GM23338 (cell line): ENCODE measurements at regions not wholly inside any gene's neighbourhood (a gene's known extent, or its start where the extent isn't known, plus 50 kb on each side); places are given as distances from the start of the nearest gene placed in this dataset.
"Not testable (repeated sequence)": the region's sequence is repeated elsewhere in the genome, so short reads cannot be mapped to it uniquely, and the experiment has no call there.

ENCODE experiments used
- ATAC-seq: fragments of 200-7000 bp; cut with Tn5 transposase; 3 replicates; pipeline ENCODE4 v1.9.1; 2020
- DNase-seq: peaks from one replicate; pipeline ENCODE4 v3.0.0-alpha.2; 2015; ENCODE audit warnings: low spot score
- H2AFZ ChIP-seq: fragments of 200-600 bp; sonication (generic); 2 replicates; pipeline ENCODE4 v1.8.0; 2016; ENCODE audit warnings: antibody characterized with exemption, mild to moderate bottlenecking, moderate library complexity
- H3F3A ChIP-seq: fragments of 200-600 bp; sonication (generic); replicated peaks from 2 replicates; pipeline ENCODE4 v1.8.0; 2017; ENCODE audit warnings: antibody characterized with exemption, mixed run types, low read depth
- H3K27ac ChIP-seq: fragments of 200-600 bp; sonication (generic); 2 replicates; pipeline ENCODE4 v1.6.1; 2016; ENCODE audit warnings: low read depth
- H3K27me3 ChIP-seq: fragments of 200-600 bp; sonication (generic); 2 replicates; pipeline ENCODE4 v1.8.0; 2016; ENCODE audit warnings: mild to moderate bottlenecking, mixed run types, moderate library complexity; ENCODE audit not compliant: insufficient read depth
- H3K36me3 ChIP-seq: fragments of 200-600 bp; sonication (generic); 2 replicates; pipeline ENCODE4 v1.8.0; 2016; ENCODE audit warnings: mild to moderate bottlenecking; ENCODE audit not compliant: insufficient read depth
- H3K4me1 ChIP-seq: fragments of 200-600 bp; sonication (generic); 2 replicates; pipeline ENCODE4 v1.8.0; 2016; ENCODE audit warnings: mild to moderate bottlenecking, moderate library complexity; ENCODE audit not compliant: insufficient read depth
- H3K4me2 ChIP-seq: fragments of 200-600 bp; sonication (generic); 2 replicates; pipeline ENCODE4 v1.7.1; 2017; ENCODE audit warnings: mixed run types
- H3K4me3 ChIP-seq: fragments of 200-600 bp; sonication (generic); 2 replicates; pipeline ENCODE4 v1.6.1; 2016; ENCODE audit warnings: mixed run types
- H3K79me2 ChIP-seq: fragments of 200-600 bp; sonication (generic); replicated peaks from 2 replicates; pipeline ENCODE4 v1.8.0; 2017; ENCODE audit warnings: mild to moderate bottlenecking; ENCODE audit not compliant: insufficient read depth
- H3K9me2 ChIP-seq: fragments of 200-600 bp; sonication (generic); 2 replicates; pipeline ENCODE4 v1.8.0; 2017; ENCODE audit not compliant: insufficient read depth
- H4K20me1 ChIP-seq: fragments of 200-600 bp; sonication (generic); replicated peaks from 2 replicates; pipeline ENCODE4 v1.8.0; 2017; ENCODE audit warnings: mild to moderate bottlenecking; ENCODE audit not compliant: insufficient read depth
- H3K27ac Mint-ChIP-seq: 2 replicates; pipeline ENCODE4 v1.8.0; 2020; ENCODE audit warnings: inconsistent platforms, mild to moderate bottlenecking, moderate library complexity, mixed read lengths
- H3K27me3 Mint-ChIP-seq: 3 replicates; pipeline ENCODE4 v1.8.0; 2022; ENCODE audit warnings: low read depth, mild to moderate bottlenecking, moderate library complexity, mixed read lengths, inconsistent platforms; ENCODE audit not compliant: insufficient read depth, poor library complexity
- H3K36me3 Mint-ChIP-seq: 3 replicates; pipeline ENCODE4 v1.8.0; 2021; ENCODE audit warnings: low read depth, mild to moderate bottlenecking, inconsistent platforms, moderate library complexity, mixed read lengths
- H3K4me1 Mint-ChIP-seq: 3 replicates; pipeline ENCODE4 v1.8.0; 2020; ENCODE audit warnings: mild to moderate bottlenecking, inconsistent platforms, mixed read lengths
- H3K4me3 Mint-ChIP-seq: 3 replicates; pipeline ENCODE4 v1.8.0; 2021; ENCODE audit warnings: moderate library complexity, mild to moderate bottlenecking, inconsistent platforms, mixed read lengths
- H3K9me3 Mint-ChIP-seq: 3 replicates; pipeline ENCODE4 v1.8.0; 2020; ENCODE audit warnings: moderate library complexity, mild to moderate bottlenecking, inconsistent platforms, mixed read lengths
- CREB1 ChIP-seq: fragments of 250-450 bp; sonication (Bioruptor Pico); IDR thresholded peaks from 2 replicates; pipeline ENCODE4 v1.5.0; 2020; ENCODE audit warnings: low read depth, mild to moderate bottlenecking, moderate library complexity
- ETS1 ChIP-seq: IDR thresholded peaks from 2 replicates; pipeline ENCODE4 v1.6.1; 2016; ENCODE audit warnings: antibody characterized with exemption
- ZNF331 ChIP-seq: fragments of 250-450 bp; sonication (Bioruptor Pico); IDR thresholded peaks from 2 replicates; pipeline ENCODE4 v1.5.0; 2020; ENCODE audit warnings: low read depth, mild to moderate bottlenecking, moderate library complexity
- ZNF462 ChIP-seq: fragments of 250-450 bp; sonication (Bioruptor Pico); IDR thresholded peaks from 2 replicates; pipeline ENCODE4 v1.5.0; 2020; ENCODE audit warnings: mild to moderate bottlenecking, moderate library complexity

GRCh38 chr10:131822692-131823245, 78.0 kb upstream of the PPP2R2D start (continued):
- no peak for TF ChIP-seq ZNF462 (CRISPR knock-in tag)
- no peak for TF ChIP-seq CREB1 (CRISPR knock-in tag)
- TF ChIP-seq ZNF331, result no peak
- TF ChIP-seq ETS1, result no peak

GRCh38 chr10:131823601-131824099, 77.2 kb upstream of the PPP2R2D start:
- H3K4me1 Mint-ChIP-seq, result peaks cover 20% of the 10 kb centered on the region
- ATAC-seq, result not testable (repeated sequence)

More at GRCh38 chr10:131823601-131824099, 77.2 kb upstream of the PPP2R2D start:
- not testable (repeated sequence) for DNase-seq, H3K4me2 ChIP-seq, H3K27me3 ChIP-seq, H3K4me3 ChIP-seq, H3K9me2 ChIP-seq, H3F3A ChIP-seq, H3K36me3 ChIP-seq, H3K27me3 Mint-ChIP-seq, H3K4me1 ChIP-seq, H3K4me3 Mint-ChIP-seq, H2AFZ ChIP-seq, H3K27ac Mint-ChIP-seq, H4K20me1 ChIP-seq, H3K27ac ChIP-seq, H3K36me3 Mint-ChIP-seq, H3K79me2 ChIP-seq, H3K9me3 Mint-ChIP-seq
